ENCODE measurements at regions not wholly inside any gene's neighbourhood (a gene's known extent, or its start where the extent isn't known, plus 50 kb on each side); places are given as distances from the start of the nearest gene placed in this dataset.

- peak; percentile 3 for DNase-seq
Measured at GRCh38 chr13:40318366-40318765, 348.1 kb downstream of the FOXO1 start.

GRCh38 chr13:40319699-40320579, 346.5 kb downstream of the FOXO1 start:
- no peak for DNase-seq

GRCh38 chr13:40328091-40328490, 338.4 kb downstream of the FOXO1 start:
- DNase-seq: no peak

GRCh38 chr13:40329781-40330485, 336.5 kb downstream of the FOXO1 start:
- no peak for DNase-seq

- DNase-seq: no peak
Measured at GRCh38 chr13:40330950-40331349, 335.5 kb downstream of the FOXO1 start.

- DNase-seq: no peak
Measured at GRCh38 chr13:40331802-40332201, 334.6 kb downstream of the FOXO1 start.

GRCh38 chr13:40333226-40333625, 333.2 kb downstream of the FOXO1 start:
- no peak for DNase-seq

- DNase-seq: no peak
Measured at GRCh38 chr13:40334031-40334430, 332.4 kb downstream of the FOXO1 start.

- DNase-seq: no peak
Measured at GRCh38 chr13:40334616-40335015, 331.8 kb downstream of the FOXO1 start.

GRCh38 chr13:40336228-40337221, 329.9 kb downstream of the FOXO1 start:
- DNase-seq: no peak

GRCh38 chr13:40337651-40338050, 328.8 kb downstream of the FOXO1 start:
- no peak for DNase-seq

GRCh38 chr13:40338217-40338616, 328.2 kb downstream of the FOXO1 start:
- DNase-seq: no peak

- no peak for DNase-seq
Measured at GRCh38 chr13:40340368-40341095, 325.9 kb downstream of the FOXO1 start.

GRCh38 chr13:40341096-40341471, 325.4 kb downstream of the FOXO1 start:
- DNase-seq: no peak

GRCh38 chr13:40341501-40341900, 324.9 kb downstream of the FOXO1 start:
- DNase-seq: no peak

GRCh38 chr13:40342461-40342860, 324.0 kb downstream of the FOXO1 start:
- DNase-seq: no peak

GRCh38 chr13:40342901-40343300, 323.5 kb downstream of the FOXO1 start:
- DNase-seq: no peak

- DNase-seq: no peak
Measured at GRCh38 chr13:40343550-40344269, 322.7 kb downstream of the FOXO1 start.

GRCh38 chr13:40344270-40345148, 321.9 kb downstream of the FOXO1 start:
- no peak for DNase-seq

GRCh38 chr13:40345149-40345514, 321.3 kb downstream of the FOXO1 start:
- no peak for DNase-seq
